Body of pancreas (tissue), 4 donors: ENCODE measurements at regions not wholly inside any gene's neighbourhood (a gene's known extent, or its start where the extent isn't known, plus 50 kb on each side); places are given as distances from the start of the nearest gene placed in this dataset.

Source experiments
- ATAC-seq: fragments of 150-250 bp; one replicate; pipeline ENCODE4 v1.9.1; 2016
- DNase-seq, 4 donors: peaks; one replicate each; pipeline ENCODE4 v3.0.0-alpha.2; 2019
- H3K27ac ChIP-seq, 4 donors: fragments of 200-600 bp; sonication (generic); 1 replicate in 3 of 4; 2 replicates in 1 of 4; pipeline versions ENCODE4 v1.5.1 to v1.6.1; 2016 to 2019; ENCODE audit warnings: mild to moderate bottlenecking in 1 of 4, mixed read lengths in 1 of 4, moderate library complexity in 1 of 4
- H3K27me3 ChIP-seq, 2 donors: fragments of 200-600 bp; sonication (generic); one replicate each; pipeline ENCODE4 v1.6.0; 2016; ENCODE audit warnings: mild to moderate bottlenecking in 1 of 2
- H3K36me3 ChIP-seq, 2 donors: fragments of 200-600 bp; sonication (generic); replicated peaks in 1 of 2; 2 replicates each; pipeline ENCODE4 v1.5.1; 2016; ENCODE audit warnings: low read depth in 2 of 2; ENCODE audit not compliant: insufficient read depth in 1 of 2
- H3K4me1 ChIP-seq: fragments of 200-600 bp; sonication (generic); one replicate; pipeline ENCODE4 v1.6.0; 2016
- H3K4me3 ChIP-seq, 2 donors: fragments of 200-600 bp; sonication (generic); 1 replicate in 1 of 2; 2 replicates in 1 of 2; pipeline ENCODE4 v1.5.1; 2016 to 2019
- H3K9me3 ChIP-seq, 3 donors: fragments of 200-600 bp; sonication (generic); 1 replicate in 2 of 3; 2 replicates in 1 of 3; pipeline ENCODE4 v1.5.1; 2016
- POLR2A ChIP-seq, 3 donors: fragments of 450-650 bp; IDR thresholded peaks; one replicate each; pipeline ENCODE4 v1.6.1; 2016; ENCODE audit warnings: antibody characterized with exemption in 3 of 3, mild to moderate bottlenecking in 2 of 3
- WGBS, 2 donors: methylation state at CpG; one replicate each; pipeline ENCODE4 v1.1.5; 2017; 5-methylcytosine and 5-hydroxymethylcytosine counted together
- intact Hi-C: fragments of 100-400 bp; cut with DNase I; formaldehyde crosslinking; loops from one replicate; pipeline ENCODE4 v1.15.1; 2023
- TF ChIP-seq, protein P1 (sequence below), 7 experiments: fragments of 450-650 bp in 4 of 7; fragments of 200-600 bp in 3 of 7; sonication (generic) in 3 of 7; IDR thresholded peaks; one replicate each; pipeline ENCODE4 v1.5.1; 2016 to 2019; ENCODE audit warnings: antibody characterized with exemption in 7 of 7

DNA sequence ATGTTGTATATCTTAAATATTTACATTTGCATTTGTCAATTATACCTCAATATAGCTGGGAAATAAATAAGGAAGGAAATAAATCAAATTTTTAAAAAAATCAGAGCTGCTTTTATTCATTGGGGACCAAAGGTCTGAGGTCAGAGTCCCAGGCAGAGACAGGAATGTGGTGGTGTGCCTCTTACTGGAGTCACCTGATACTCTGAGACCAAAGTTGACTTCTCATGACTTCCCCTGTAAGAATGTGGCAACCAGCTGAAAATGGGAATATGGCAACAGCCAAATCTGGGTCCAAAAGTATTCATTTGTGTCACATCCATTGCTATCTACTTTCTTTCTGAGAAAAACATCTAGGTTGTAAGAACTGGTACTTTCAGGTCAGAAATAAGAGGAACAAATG lies 496.6 kb upstream of the TMPO start:
- Histone ChIP-seq H3K9me3 (no peaks in the 10 kb centered on the region), H3K36me3 (no peaks in the 10 kb centered on the region), H3K27me3 (no peaks in the 10 kb centered on the region), H3K4me1 (no peaks in the 10 kb centered on the region), H3K4me3 (no peak overlapping the region), H3K27ac (no peak overlapping the region)
- intact Hi-C loops: no loop called here
- no peak for ATAC-seq
- DNase-seq: no peak
- TF ChIP-seq, protein P1, sequence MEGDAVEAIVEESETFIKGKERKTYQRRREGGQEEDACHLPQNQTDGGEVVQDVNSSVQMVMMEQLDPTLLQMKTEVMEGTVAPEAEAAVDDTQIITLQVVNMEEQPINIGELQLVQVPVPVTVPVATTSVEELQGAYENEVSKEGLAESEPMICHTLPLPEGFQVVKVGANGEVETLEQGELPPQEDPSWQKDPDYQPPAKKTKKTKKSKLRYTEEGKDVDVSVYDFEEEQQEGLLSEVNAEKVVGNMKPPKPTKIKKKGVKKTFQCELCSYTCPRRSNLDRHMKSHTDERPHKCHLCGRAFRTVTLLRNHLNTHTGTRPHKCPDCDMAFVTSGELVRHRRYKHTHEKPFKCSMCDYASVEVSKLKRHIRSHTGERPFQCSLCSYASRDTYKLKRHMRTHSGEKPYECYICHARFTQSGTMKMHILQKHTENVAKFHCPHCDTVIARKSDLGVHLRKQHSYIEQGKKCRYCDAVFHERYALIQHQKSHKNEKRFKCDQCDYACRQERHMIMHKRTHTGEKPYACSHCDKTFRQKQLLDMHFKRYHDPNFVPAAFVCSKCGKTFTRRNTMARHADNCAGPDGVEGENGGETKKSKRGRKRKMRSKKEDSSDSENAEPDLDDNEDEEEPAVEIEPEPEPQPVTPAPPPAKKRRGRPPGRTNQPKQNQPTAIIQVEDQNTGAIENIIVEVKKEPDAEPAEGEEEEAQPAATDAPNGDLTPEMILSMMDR (IDR thresholded peaks at IDR 0.05): no peak
- no peak for TF ChIP-seq POLR2A (IDR thresholded peaks at IDR 0.05)

- H3K9me3 ChIP-seq: no peaks in the 10 kb centered on the region
- H3K4me1 ChIP-seq: no peaks in the 10 kb centered on the region
- H3K4me3 ChIP-seq: no peak overlapping the region
- ATAC-seq (no peak), DNase-seq (no peak)
- H3K36me3 ChIP-seq: no peaks in the 10 kb centered on the region
- no peaks in the 10 kb centered on the region for H3K27me3 ChIP-seq
- no peak overlapping the region for H3K27ac ChIP-seq
- TF ChIP-seq, protein P1 (IDR thresholded peaks at IDR 0.05): no peak
- TF ChIP-seq POLR2A (IDR thresholded peaks at IDR 0.05): no peak
- intact Hi-C loops: no loop called here
Measured at GRCh38 chr12:98020376-98020775, 495.0 kb upstream of the TMPO start.

- intact Hi-C loops: no loop called here
- Histone ChIP-seq H3K4me3 (no peak overlapping the region), H3K27me3 (no peaks in the 10 kb centered on the region), H3K9me3 (no peaks in the 10 kb centered on the region), H3K36me3 (no peaks in the 10 kb centered on the region), H3K27ac (no peak overlapping the region), H3K4me1 (no peaks in the 10 kb centered on the region)
- DNase-seq (no peak), ATAC-seq (no peak)
- TF ChIP-seq, protein P1 (IDR thresholded peaks at IDR 0.05): no peak
- TF ChIP-seq POLR2A (IDR thresholded peaks at IDR 0.05): no peak
Measured at GRCh38 chr12:98022961-98023360, 492.4 kb upstream of the TMPO start.

DNA sequence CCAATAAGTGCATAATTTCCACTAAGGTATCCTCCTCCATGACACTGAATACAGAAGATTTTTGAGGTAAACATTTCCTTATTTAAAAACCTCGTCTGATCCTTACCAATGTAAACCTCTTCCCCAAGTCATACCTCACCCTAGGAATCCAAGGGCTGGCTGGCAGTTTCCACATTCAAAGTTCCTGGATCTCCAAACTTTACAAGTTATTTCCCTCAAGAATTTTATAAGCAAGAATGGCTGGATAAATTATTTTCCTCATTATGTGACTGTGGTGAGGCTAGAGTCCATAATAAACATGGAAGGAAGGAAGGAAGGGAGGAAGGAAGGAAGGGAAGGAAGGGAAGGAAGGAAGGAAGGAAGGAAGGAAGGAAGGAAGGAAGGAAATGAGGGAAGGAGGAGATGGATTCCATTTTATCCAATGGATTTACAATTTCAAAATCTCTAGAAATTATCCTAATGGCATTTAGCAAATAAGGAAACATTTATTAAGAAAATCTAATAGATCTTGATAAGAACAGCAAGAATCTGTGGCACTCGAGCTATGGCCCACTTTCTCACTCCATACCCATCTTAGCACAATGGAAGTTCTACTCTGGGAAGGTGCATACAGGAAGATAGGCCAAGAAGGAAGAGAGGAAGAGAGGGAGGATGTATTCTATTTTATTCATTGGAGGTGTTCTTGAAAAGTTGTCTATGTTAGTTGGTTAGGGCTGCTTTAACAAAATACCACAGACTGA lies 477.8 kb upstream of the TMPO start:
- TF ChIP-seq, protein P1 (IDR thresholded peaks at IDR 0.05): no peak
- no peak for TF ChIP-seq POLR2A (IDR thresholded peaks at IDR 0.05)
- no peak overlapping the region for H3K4me3 ChIP-seq
- intact Hi-C loops: no loop called here
- no peak for DNase-seq
- WGBS, 2 donors: 31 to 47% methylated on average over 2 of the region's 2 CpGs
- no peak overlapping the region for H3K27ac ChIP-seq
- ATAC-seq: no peak
- H3K9me3 ChIP-seq: no peaks in the 10 kb centered on the region
- no peaks in the 10 kb centered on the region for H3K36me3 ChIP-seq
- H3K27me3 ChIP-seq: no peaks in the 10 kb centered on the region
- no peaks in the 10 kb centered on the region for H3K4me1 ChIP-seq

- ATAC-seq: no peak
- Histone ChIP-seq H3K27me3 (no peaks in the 10 kb centered on the region), H3K27ac (no peak overlapping the region), H3K36me3 (no peaks in the 10 kb centered on the region), H3K4me1 (no peaks in the 10 kb centered on the region), H3K9me3 (no peaks in the 10 kb centered on the region), H3K4me3 (no peak overlapping the region)
- intact Hi-C loops: no loop called here
- TF ChIP-seq, protein P1 (IDR thresholded peaks at IDR 0.05): no peak
- no peak for TF ChIP-seq POLR2A (IDR thresholded peaks at IDR 0.05)
- no peak for DNase-seq
Measured at GRCh38 chr12:98042668-98043067, 472.7 kb upstream of the TMPO start.
